OCI-LY7 (cell line): ENCODE measurements at regions not wholly inside any gene's neighbourhood (a gene's known extent, or its start where the extent isn't known, plus 50 kb on each side); places are given as distances from the start of the nearest gene placed in this dataset.

Source experiments
- CTCF ChIP-seq: fragments of 200-600 bp; sonication (generic); conservative IDR thresholded peaks from 2 replicates; pipeline ENCODE4 v1.5.1; 2014; ENCODE audit warnings: mild to moderate bottlenecking, antibody characterized with exemption, low read length, moderate library complexity, mixed read lengths
- EZH2phosphoT487 ChIP-seq: fragments of 200-600 bp; sonication (generic); IDR thresholded peaks from 2 replicates; pipeline ENCODE4 v1.6.1; 2018; ENCODE audit warnings: low read depth, borderline replicate concordance, mild to moderate bottlenecking, mixed run types, antibody characterized with exemption, low read length, moderate library complexity, mixed read lengths

DNA sequence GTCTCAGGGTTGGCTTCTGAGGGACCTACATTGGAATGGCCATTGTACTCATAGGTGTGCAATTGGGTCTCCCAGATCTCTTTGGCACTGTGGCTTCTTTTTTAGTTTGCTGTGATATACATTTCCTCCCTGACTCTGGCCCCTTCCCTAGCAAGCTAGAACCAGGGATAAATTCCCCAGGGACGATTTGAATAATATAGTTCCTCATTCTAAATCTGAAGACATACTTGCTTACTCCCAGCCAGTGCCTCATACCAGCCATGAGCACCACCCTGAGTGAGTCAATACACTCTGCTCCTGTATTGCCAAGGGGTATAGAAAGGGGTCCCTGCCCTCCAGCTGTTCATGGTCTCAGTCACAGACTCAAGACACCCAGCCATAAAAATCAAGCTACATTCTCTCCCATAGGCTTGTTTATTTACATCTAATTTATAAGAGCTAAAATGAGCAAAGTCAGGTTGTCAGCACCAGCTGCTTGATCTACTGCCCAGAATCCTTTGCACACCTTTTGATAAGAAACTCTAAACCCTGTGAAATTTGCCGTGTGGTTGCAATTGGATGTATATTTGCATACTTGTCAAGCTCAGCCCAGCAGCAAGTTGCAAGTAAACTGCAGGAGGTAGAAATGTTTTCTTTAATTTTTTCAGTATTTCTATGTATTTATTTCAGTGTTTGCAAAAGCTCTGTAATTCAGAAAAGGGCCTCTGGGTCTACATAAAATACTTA, 219.9 kb upstream of the IRX1 start:
- TF ChIP-seq CTCF = no peak
- TF ChIP-seq EZH2phosphoT487 = no peak
